Muscle of leg (tissue), 3 donors: ENCODE measurements at regions not wholly inside any gene's neighbourhood (a gene's known extent, or its start where the extent isn't known, plus 50 kb on each side); places are given as distances from the start of the nearest gene placed in this dataset.

Experiments
- DNase-seq: peaks from one replicate; pipeline ENCODE4 v3.0.0; 2013
- H3K27ac ChIP-seq: one replicate; pipeline ENCODE4 v1.5.1; 2013; ENCODE audit warnings: mild to moderate bottlenecking, low read length, control low read depth
- H3K27me3 ChIP-seq: one replicate; pipeline ENCODE4 v1.6.1; 2013; ENCODE audit warnings: low read length; ENCODE audit not compliant: control insufficient read depth, insufficient read depth
- H3K36me3 ChIP-seq: one replicate; pipeline ENCODE4 v1.6.1; 2013; ENCODE audit warnings: low read length; ENCODE audit not compliant: control insufficient read depth, insufficient read depth
- H3K4me1 ChIP-seq: one replicate; pipeline ENCODE4 v1.6.1; 2013; ENCODE audit warnings: low read length; ENCODE audit not compliant: control insufficient read depth, insufficient read depth
- H3K4me3 ChIP-seq: one replicate; pipeline ENCODE4 v1.5.1; 2013; ENCODE audit warnings: low read length, control low read depth
- H3K9me3 ChIP-seq: replicated peaks from 2 replicates; pipeline ENCODE4 v1.6.1; 2013; ENCODE audit warnings: low read depth, low read length; ENCODE audit not compliant: control insufficient read depth
- WGBS: methylation state at CpG from one replicate; pipeline ENCODE4 v1.1.5; 2013; ENCODE audit warnings: missing lambda C conversion rate; ENCODE audit not compliant: insufficient coverage; 5-methylcytosine and 5-hydroxymethylcytosine counted together

DNA sequence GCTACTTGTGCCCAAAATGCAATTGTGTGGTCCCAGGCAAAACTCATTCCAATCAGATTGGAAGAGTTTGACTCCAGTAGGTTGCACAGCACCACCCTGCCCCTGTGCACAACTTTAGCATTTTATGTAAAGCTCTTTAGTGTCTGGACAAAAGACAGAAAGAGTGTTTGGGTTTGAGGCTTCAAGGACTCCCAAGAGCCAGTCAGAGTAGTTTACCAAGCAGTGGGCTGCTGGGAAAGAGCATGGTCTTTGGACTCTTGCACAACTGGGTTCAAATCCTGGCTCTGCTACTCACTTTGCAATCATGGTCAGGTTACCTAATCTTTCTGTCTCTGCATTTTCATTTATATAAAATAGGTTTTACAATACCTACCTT is 75.8 kb upstream of the UMPS start:
- Histone ChIP-seq H3K4me1 (peaks cover 7% of the 10 kb centered on the region), H3K4me3 (no peak overlapping the region), H3K36me3 (peaks cover 10% of the 10 kb centered on the region), H3K27me3 (no peaks in the 10 kb centered on the region), H3K27ac (peak overlapping the region; percentile 64), H3K9me3 (no peaks in the 10 kb centered on the region)
- no peak for DNase-seq

DNA sequence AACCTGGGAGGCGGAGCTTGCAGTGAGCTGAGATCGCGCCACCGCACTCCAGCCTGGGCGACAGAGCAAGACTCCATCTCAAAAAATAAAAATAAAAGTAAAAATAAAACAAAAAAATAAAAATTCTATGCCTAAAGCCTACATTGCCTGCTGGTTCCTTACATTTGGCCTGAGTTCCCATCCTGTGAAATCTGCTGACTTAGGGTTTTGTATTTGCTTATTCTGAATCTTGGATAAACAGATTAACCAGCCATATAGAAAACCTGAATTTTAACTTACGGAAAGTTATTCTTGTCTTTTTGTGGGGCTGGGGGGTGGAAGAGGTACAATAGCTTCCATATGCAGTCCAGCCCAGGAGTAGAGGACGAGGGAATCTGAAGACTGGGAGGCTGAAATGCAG is 73.7 kb upstream of the UMPS start:
- peaks cover 7% of the 10 kb centered on the region for H3K4me1 ChIP-seq
- H3K4me3 ChIP-seq: no peak overlapping the region
- DNase-seq: no peak
- no peaks in the 10 kb centered on the region for H3K9me3 ChIP-seq
- no peaks in the 10 kb centered on the region for H3K27me3 ChIP-seq
- H3K36me3 ChIP-seq: peaks cover 8% of the 10 kb centered on the region
- H3K27ac ChIP-seq: no peak overlapping the region
- no CpG with 5 or more reads among the region's 7 CpGs for WGBS

DNA sequence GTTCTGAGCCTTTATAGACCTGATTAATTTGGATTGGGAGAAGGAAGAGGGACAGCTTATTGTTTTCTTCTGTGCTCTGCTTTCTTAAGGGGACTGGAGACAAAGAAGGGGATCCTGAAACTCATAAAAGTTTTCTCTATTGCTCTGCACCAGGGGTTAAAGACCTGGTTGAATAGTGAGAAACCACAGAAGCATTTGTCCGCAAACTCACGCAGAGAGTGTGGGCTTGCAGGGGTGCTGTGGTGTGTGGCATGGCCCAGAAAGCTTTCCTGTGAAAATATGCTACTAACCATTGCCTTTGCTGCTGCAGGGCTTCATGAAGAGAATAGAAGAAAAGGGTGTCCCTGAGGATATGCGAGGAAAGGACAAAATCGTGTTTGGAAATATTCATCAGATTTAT is 73.1 kb upstream of the UMPS start:
- 67% methylated on average over 4 of the region's 4 CpGs for WGBS
- Histone ChIP-seq H3K27ac (no peak overlapping the region), H3K4me3 (no peak overlapping the region), H3K4me1 (peaks cover 7% of the 10 kb centered on the region), H3K27me3 (no peaks in the 10 kb centered on the region), H3K36me3 (peaks cover 8% of the 10 kb centered on the region), H3K9me3 (no peaks in the 10 kb centered on the region)
- no peak for DNase-seq

DNA sequence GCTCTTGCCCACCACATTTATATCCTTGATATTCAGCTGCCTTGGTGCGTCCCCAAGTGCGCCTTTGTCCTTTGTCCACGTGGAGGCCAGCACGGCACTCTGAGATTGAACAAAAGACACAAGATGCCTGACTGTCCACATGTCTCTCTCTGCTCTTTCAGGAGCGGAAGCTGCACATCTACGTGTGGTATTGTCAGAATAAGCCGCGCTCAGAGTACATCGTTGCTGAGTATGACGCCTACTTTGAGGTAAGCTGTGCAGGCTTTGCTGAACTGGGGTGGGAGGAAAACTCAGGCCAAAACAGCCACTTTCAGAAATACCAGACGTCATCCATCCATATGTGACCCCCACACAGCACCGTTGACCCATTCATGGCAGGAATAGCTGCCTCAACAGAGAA is 72.0 kb upstream of the UMPS start:
- no peak overlapping the region for H3K4me3 ChIP-seq
- DNase-seq: no peak
- H3K4me1 ChIP-seq: peaks cover 7% of the 10 kb centered on the region
- no peak overlapping the region for H3K27ac ChIP-seq
- no peaks in the 10 kb centered on the region for H3K9me3 ChIP-seq
- H3K27me3 ChIP-seq: no peaks in the 10 kb centered on the region
- peaks cover 8% of the 10 kb centered on the region for H3K36me3 ChIP-seq
- WGBS: 75% methylated on average over 8 of the region's 12 CpGs

DNA sequence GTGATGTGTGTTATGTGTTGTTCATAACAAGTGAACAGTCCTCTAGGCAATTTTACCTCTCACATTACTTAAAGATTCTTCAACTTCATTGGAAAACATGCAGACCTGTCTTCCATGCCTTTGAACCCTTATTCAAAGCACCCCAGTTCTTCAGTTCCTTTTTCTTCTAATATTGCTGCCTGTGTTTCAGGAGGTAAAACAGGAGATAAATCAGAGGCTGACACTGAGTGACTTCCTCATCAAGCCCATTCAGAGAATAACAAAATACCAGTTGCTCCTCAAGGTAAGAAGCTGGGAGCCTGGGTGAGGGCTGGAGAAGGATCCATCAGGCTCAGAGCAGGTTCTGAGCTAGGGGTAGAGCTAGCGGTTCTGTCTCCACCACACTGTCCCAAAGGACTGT is 71.1 kb upstream of the UMPS start:
- peaks cover 4% of the 10 kb centered on the region for H3K4me1 ChIP-seq
- H3K36me3 ChIP-seq: peaks cover 8% of the 10 kb centered on the region
- H3K4me3 ChIP-seq: no peak overlapping the region
- no peaks in the 10 kb centered on the region for H3K9me3 ChIP-seq
- no peak overlapping the region for H3K27ac ChIP-seq
- DNase-seq: no peak
- WGBS: no CpG with 5 or more reads among the region's 1 CpG
- no peaks in the 10 kb centered on the region for H3K27me3 ChIP-seq

DNA sequence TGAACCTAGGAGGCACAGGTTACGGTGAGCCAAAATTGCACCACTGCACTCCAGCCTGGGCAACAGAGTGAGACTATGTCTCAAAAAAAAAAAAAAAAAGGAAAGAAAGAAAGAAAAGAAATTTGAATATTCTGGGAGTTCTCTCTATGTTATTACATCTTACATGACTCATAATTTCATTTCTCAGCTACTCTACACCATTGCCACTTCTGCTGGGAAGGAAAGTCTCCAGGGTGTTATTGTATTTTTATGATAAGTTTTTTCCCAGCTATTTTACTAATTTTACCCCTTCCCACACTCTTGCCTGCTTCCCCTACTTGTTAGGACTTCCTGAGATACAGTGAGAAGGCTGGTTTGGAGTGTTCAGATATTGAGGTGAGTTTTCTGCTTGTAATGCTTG is 69.7 kb upstream of the UMPS start:
- H3K27ac ChIP-seq: no peak overlapping the region

DNA sequence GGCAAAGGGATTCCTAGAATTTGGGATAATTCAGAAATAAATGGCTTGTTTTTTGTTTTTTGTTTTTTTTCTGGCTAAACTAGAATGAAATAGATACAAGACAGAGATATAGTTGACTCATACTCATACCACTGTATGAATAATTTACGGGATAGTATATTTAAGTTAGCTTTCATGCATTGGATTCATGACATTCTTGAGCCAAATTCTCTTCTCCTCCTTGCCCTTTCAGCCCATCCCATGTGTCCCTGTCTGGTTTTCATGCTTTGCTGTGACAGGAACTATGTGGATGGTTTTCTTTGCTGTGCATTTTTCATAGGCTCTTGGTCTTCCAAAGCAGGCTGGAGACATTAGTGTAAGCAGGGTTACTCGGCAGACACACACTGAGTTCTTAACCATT is 66.6 kb upstream of the UMPS start:
- H3K36me3 ChIP-seq: peaks cover 7% of the 10 kb centered on the region
- no peaks in the 10 kb centered on the region for H3K27me3 ChIP-seq
- DNase-seq: no peak
- H3K9me3 ChIP-seq: no peaks in the 10 kb centered on the region
- H3K27ac ChIP-seq: no peak overlapping the region
- 20% methylated on average over 1 of the region's 2 CpGs for WGBS
- no peaks in the 10 kb centered on the region for H3K4me1 ChIP-seq
- no peak overlapping the region for H3K4me3 ChIP-seq

More for the DNA sequence above, 69.7 kb upstream of the UMPS start:
- Histone ChIP-seq H3K4me3 (no peak overlapping the region), H3K9me3 (no peaks in the 10 kb centered on the region), H3K4me1 (no peaks in the 10 kb centered on the region), H3K27me3 (no peaks in the 10 kb centered on the region), H3K36me3 (peaks cover 8% of the 10 kb centered on the region)
- no CpG with 5 or more reads among the region's 1 CpG for WGBS
- DNase-seq: no peak

DNA sequence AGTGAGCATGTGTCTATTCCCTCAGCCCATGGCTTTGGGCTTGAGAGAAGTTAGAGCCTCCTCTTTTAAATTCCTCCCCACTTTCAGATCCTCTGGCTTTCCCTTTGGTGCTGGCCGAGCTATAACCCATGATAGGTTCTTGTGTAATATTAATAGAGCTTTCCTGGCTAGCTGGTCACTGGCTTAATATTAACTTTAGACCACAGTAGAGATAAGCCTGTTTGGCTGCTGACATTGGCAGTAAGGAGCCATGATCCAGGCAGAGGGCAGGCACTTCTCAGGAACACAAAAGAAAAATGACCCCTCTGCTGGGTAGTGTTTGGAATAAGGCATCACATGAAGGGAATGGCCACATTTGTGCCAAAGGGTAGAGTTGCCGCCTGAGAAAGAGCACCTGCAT is 65.4 kb upstream of the UMPS start:
- no peak for DNase-seq
- Histone ChIP-seq H3K4me3 (no peak overlapping the region), H3K27me3 (no peaks in the 10 kb centered on the region), H3K9me3 (no peaks in the 10 kb centered on the region), H3K4me1 (no peaks in the 10 kb centered on the region), H3K36me3 (peaks cover 5% of the 10 kb centered on the region), H3K27ac (no peak overlapping the region)
- WGBS: 90% methylated on average over 1 of the region's 2 CpGs

DNA sequence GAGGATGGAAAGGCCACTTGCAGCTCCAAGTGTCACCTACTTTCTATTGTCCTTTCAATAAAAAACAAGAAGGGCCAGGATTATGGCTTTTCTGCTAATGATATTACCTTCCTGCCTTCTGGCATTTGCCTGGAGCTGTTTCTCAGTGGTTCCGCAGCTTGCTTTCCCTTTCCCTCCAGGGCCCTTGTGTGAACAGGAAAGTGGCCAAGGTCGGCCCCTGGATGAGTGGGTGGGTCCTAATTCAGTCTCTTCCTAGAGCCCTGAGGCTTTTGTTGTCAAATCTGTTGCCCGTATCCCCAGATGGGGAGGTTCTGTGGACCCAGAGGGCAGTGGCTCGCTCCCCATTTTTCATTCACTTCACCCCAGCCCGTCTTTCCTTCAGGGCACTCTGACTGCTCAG is 64.2 kb upstream of the UMPS start:
- DNase-seq: peak; percentile 9
- H3K9me3 ChIP-seq: no peaks in the 10 kb centered on the region
- 74% methylated on average over 3 of the region's 5 CpGs for WGBS
- peaks cover 5% of the 10 kb centered on the region for H3K36me3 ChIP-seq
- no peaks in the 10 kb centered on the region for H3K27me3 ChIP-seq
- H3K4me1 ChIP-seq: no peaks in the 10 kb centered on the region
- H3K4me3 ChIP-seq: no peak overlapping the region
- H3K27ac ChIP-seq: no peak overlapping the region

DNA sequence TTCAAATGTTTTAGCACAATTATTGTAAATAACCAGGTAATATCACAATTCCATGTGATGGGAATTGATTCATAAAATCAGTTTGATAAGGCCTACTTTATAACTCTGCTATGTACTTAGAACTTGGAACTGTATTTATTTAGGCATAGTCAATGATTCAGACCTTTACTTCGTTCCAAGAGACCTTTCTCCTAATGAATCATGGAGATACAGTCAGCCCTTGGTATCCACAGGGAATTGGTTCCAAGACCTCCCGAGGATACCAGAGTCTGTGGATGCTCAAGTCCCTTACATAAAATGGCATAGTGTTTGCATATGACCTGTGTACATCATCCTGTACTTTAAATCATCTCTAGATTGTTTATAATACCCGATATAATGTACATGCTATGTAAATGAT is 60.8 kb upstream of the UMPS start:
- no peak for DNase-seq
- Histone ChIP-seq H3K27me3 (no peaks in the 10 kb centered on the region), H3K9me3 (no peaks in the 10 kb centered on the region), H3K4me3 (no peak overlapping the region), H3K36me3 (peaks cover 5% of the 10 kb centered on the region), H3K4me1 (no peaks in the 10 kb centered on the region), H3K27ac (no peak overlapping the region)
- WGBS: no CpG with 5 or more reads among the region's 3 CpGs

DNA sequence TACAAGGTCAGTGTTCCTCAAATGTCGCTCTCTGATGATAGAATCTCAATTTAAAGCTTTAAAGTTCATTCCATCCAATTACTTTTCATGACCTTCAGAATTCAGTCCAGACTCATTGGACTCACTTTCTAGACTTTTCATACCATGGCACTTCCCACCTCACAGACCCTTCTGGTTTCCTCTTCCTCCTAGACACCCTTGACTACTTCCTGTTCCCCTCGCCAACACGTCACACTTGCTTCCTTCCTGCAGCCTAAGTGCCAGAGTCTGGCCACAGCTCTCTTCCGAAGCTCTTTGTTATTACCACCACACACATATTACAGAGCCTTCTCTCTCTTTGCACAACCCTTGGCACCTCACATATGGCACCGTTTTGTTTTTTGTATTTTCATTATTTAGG is 59.1 kb upstream of the UMPS start:
- H3K4me3 ChIP-seq: no peak overlapping the region
- no peak overlapping the region for H3K27ac ChIP-seq
- no peaks in the 10 kb centered on the region for H3K27me3 ChIP-seq
- WGBS: 88% methylated on average over 3 of the region's 5 CpGs
- no peaks in the 10 kb centered on the region for H3K9me3 ChIP-seq
- no peak for DNase-seq
- H3K4me1 ChIP-seq: no peaks in the 10 kb centered on the region
- peaks cover 8% of the 10 kb centered on the region for H3K36me3 ChIP-seq
